K562 (cell line): ENCODE measurements at regions not wholly inside any gene's neighbourhood (a gene's known extent, or its start where the extent isn't known, plus 50 kb on each side); places are given as distances from the start of the nearest gene placed in this dataset.

Experiments
- ATAC-seq: fragments of 200-7000 bp; cut with Tn5 transposase; 3 replicates; pipeline ENCODE4 v1.9.1; 2020; ENCODE audit warnings: moderate library complexity
- BruUV-seq: library from RNA; stranded (reverse); fragments of 400-500 nt; replicated peaks from 2 replicates; lab custom pipeline; 2021; lab: Mats Ljungman, UMichigan
- CTCF ChIA-PET: fragments of 300-600 bp; formaldehyde crosslinking; extraction: SDS; loops from one replicate; lab custom pipeline; 2021; ENCODE audit warnings: low intra/inter-chr PET ratio; lab: Yijun Ruan, JAX
- POLR2A ChIA-PET: fragments of 300-600, 350-650 bp; sonication (Branson Sonifier 250); formaldehyde crosslinking; extraction: SDS; loops from one replicate; lab custom pipeline; 2021; ENCODE audit warnings: antibody characterized with exemption, inconsistent platforms; lab: Yijun Ruan, JAX
- DNase-seq, 4 experiments: peaks; one replicate each; pipeline versions ENCODE4 v3.0.0 to v3.0.0-alpha.2; 2011 to 2018; ENCODE audit warnings: low spot score in 3 of 4, mixed read lengths in 3 of 4; ENCODE audit errors: extremely low read depth in 1 of 4
- FAIRE-seq: peaks from 2 replicates; lab custom pipeline; 2011; peaks lifted over from hg19 to GRCh38; lab: Jason Lieb, UNC
- H2AFZ ChIP-seq: 2 replicates; pipeline ENCODE4 v1.6.0; 2011; ENCODE audit warnings: low read depth, low read length, control low read depth, inconsistent platforms
- H3K27ac ChIP-seq: fragments of 200-600 bp; 3 replicates; pipeline ENCODE4 v1.8.0; 2011; ENCODE audit warnings: low read depth, mild to moderate bottlenecking, control low read depth, inconsistent platforms, low read length, moderate library complexity, mixed read lengths; ENCODE audit errors: extremely low read depth
- H3K27me3 ChIP-seq, 2 experiments: fragments of 300-600 bp in 1 of 2; 2 replicates in 1 of 2; 3 replicates in 1 of 2; pipeline versions ENCODE4 v1.6.0 to v1.8.0; 2011; ENCODE audit warnings: inconsistent platforms in 2 of 2, low read length in 2 of 2, mild to moderate bottlenecking in 1 of 2, mixed read lengths in 1 of 2, moderate library complexity in 1 of 2; ENCODE audit not compliant: control insufficient read depth in 2 of 2, insufficient read depth in 2 of 2
- H3K36me3 ChIP-seq: fragments of 300-600 bp; 3 replicates; pipeline ENCODE4 v1.8.0; 2011; ENCODE audit warnings: mild to moderate bottlenecking, low read length, inconsistent platforms; ENCODE audit not compliant: control insufficient read depth, insufficient read depth
- H3K4me1 ChIP-seq, 2 experiments: fragments of 200-600 bp in 1 of 2; replicated peaks in 1 of 2; 2 replicates in 1 of 2; 3 replicates in 1 of 2; pipeline versions ENCODE4 v1.5.1 to v1.8.0; 2011; ENCODE audit warnings: inconsistent platforms in 2 of 2, low read length in 2 of 2, mild to moderate bottlenecking in 1 of 2, mixed read lengths in 1 of 2, moderate library complexity in 1 of 2; ENCODE audit not compliant: control insufficient read depth in 2 of 2, insufficient read depth in 2 of 2
- H3K4me2 ChIP-seq: 2 replicates; pipeline ENCODE4 v1.6.1; 2011; ENCODE audit warnings: low read length, control low read depth, inconsistent platforms, mixed read lengths; ENCODE audit not compliant: insufficient read depth
- H3K4me3 ChIP-seq: fragments of 200-600 bp; sonication (generic), shearing (Covaris generic); 2 replicates; pipeline ENCODE4 v1.5.1; 2016; ENCODE audit warnings: control low read depth, inconsistent platforms
- H3K79me2 ChIP-seq: fragments of 200-600 bp; 3 replicates; pipeline ENCODE4 v1.8.0; 2011; ENCODE audit warnings: low read length, inconsistent platforms; ENCODE audit not compliant: control insufficient read depth, insufficient read depth
- H3K9ac ChIP-seq, 2 experiments: 2 replicates each; pipeline versions ENCODE4 v1.6.0 to v1.6.1; 2011; ENCODE audit warnings: low read depth in 2 of 2, low read length in 2 of 2, control low read depth in 1 of 2, inconsistent platforms in 1 of 2, mild to moderate bottlenecking in 1 of 2, mixed read lengths in 1 of 2; ENCODE audit not compliant: insufficient read depth in 1 of 2
- H3K9me1 ChIP-seq: one replicate; pipeline ENCODE4 v1.6.0; 2011; ENCODE audit warnings: inconsistent platforms, mild to moderate bottlenecking, low read length, moderate library complexity; ENCODE audit not compliant: control insufficient read depth, insufficient read depth
- H3K9me3 ChIP-seq: replicated peaks from 2 replicates; pipeline ENCODE4 v1.5.1; 2011; ENCODE audit warnings: low read depth, low read length, inconsistent platforms; ENCODE audit not compliant: control insufficient read depth, insufficient read depth
- H4K20me1 ChIP-seq: replicated peaks from 2 replicates; pipeline ENCODE4 v1.6.1; 2011; ENCODE audit warnings: low read length, inconsistent platforms, mixed read lengths; ENCODE audit not compliant: control insufficient read depth, insufficient read depth
- ARID3A ChIP-seq: IDR thresholded peaks from 2 replicates; pipeline ENCODE4 v1.6.1; 2012; ENCODE audit warnings: low read depth, low read length, improper control_type of control experiment, borderline replicate concordance
- CBFB ChIP-seq: sonication (generic); formaldehyde crosslinking; IDR thresholded peaks from 2 replicates; pipeline ENCODE4 v1.4.0; 2020; ENCODE audit warnings: mild to moderate bottlenecking, missing genetic modification reagents
- EP300 ChIP-seq: IDR thresholded peaks from 2 replicates; pipeline ENCODE4 v1.6.1; 2012; ENCODE audit warnings: low read length, improper control_type of control experiment
- HCFC1 ChIP-seq: IDR thresholded peaks from 2 replicates; pipeline ENCODE4 v1.6.1; 2012; ENCODE audit warnings: low read depth, low read length, improper control_type of control experiment
- NELFE ChIP-seq: IDR thresholded peaks from 2 replicates; pipeline ENCODE4 v1.6.1; 2011; ENCODE audit warnings: mild to moderate bottlenecking; ENCODE audit not compliant: insufficient read depth, insufficient read length
- PRMT5 ChIP-seq: sonication (generic); formaldehyde crosslinking; IDR thresholded peaks from 2 replicates; pipeline ENCODE4 v1.5.0; 2020; ENCODE audit warnings: missing genetic modification reagents
- RBBP5 ChIP-seq: fragments of 200-600 bp; sonication (generic); IDR thresholded peaks from 2 replicates; pipeline ENCODE4 v1.6.1; 2012; ENCODE audit warnings: borderline replicate concordance, mild to moderate bottlenecking, low read length, control low read depth, inconsistent platforms; ENCODE audit not compliant: insufficient read depth, poor library complexity, severe bottlenecking
- ZBTB49 ChIP-seq: sonication (generic); formaldehyde crosslinking; IDR thresholded peaks from 2 replicates; pipeline ENCODE4 v1.8.0; 2022; ENCODE audit warnings: missing genetic modification reagents, mild to moderate bottlenecking, borderline replicate concordance
- ZMIZ1 ChIP-seq, 2 experiments: fragments of 150-350 bp in 1 of 2; IDR thresholded peaks; 2 replicates each; pipeline ENCODE4 v1.6.1; 2012 to 2016; ENCODE audit warnings: low read depth in 2 of 2, low read length in 2 of 2, mild to moderate bottlenecking in 1 of 2, moderate library complexity in 1 of 2
- ZNF444 ChIP-seq: fragments of 250-450 bp; sonication (Bioruptor Pico); IDR thresholded peaks from 2 replicates; pipeline ENCODE4 v1.4.0; 2020; ENCODE audit warnings: mild to moderate bottlenecking, moderate library complexity
- ZNF449 ChIP-seq: fragments of 250-450 bp; sonication (Bioruptor Pico); IDR thresholded peaks from 2 replicates; pipeline ENCODE4 v1.8.0; 2022; ENCODE audit warnings: moderate library complexity, mild to moderate bottlenecking, inconsistent platforms
- ZNF785 ChIP-seq: fragments of 250-450 bp; sonication (Bioruptor Pico); IDR thresholded peaks from 2 replicates; pipeline ENCODE4 v1.4.0; 2020; ENCODE audit warnings: mild to moderate bottlenecking
- WGBS: fragments of 100-300 bp; shearing (Covaris generic); methylation state at CpG from one replicate; pipeline ENCODE4 v1.1.6; 2016; ENCODE audit warnings: low coverage, mixed read lengths; ENCODE audit not compliant: insufficient coverage; ENCODE audit errors: missing lambda C conversion rate; 5-methylcytosine and 5-hydroxymethylcytosine counted together
- in situ Hi-C: fragments of 300-500 bp; cut with MboI; formaldehyde crosslinking; loops from 4 replicates; pipeline ENCODE4 v1.15.0; 2018; ENCODE audit warnings: inconsistent platforms, mixed read lengths
- intact Hi-C: fragments of 100-400 bp; cut with micrococcal nuclease; formaldehyde crosslinking; loops from 2 replicates; pipeline ENCODE4 v1.14.2; 2022

GRCh38 chr14:85003805-85004204 lies 526.1 kb upstream of the FLRT2 start (continued):
- TF ChIP-seq ZNF785 (CRISPR knock-in tag), result no peak
- no peak for TF ChIP-seq ZBTB49 (CRISPR knock-in tag)

- Histone ChIP-seq H3K9me3 (no peaks in the 10 kb centered on the region), H3K9me1 (no peaks in the 10 kb centered on the region), H3K9ac (no peak overlapping the region), H3K36me3 (no peaks in the 10 kb centered on the region), H3K4me1 (no peaks in the 10 kb centered on the region), H3K27ac (no peak overlapping the region), H3K4me3 (no peak overlapping the region), H3K79me2 (no peaks in the 10 kb centered on the region), H2AFZ (no peak overlapping the region), H4K20me1 (no peaks in the 10 kb centered on the region), H3K27me3 (no peaks in the 10 kb centered on the region), H3K4me2 (no peak overlapping the region)
- ChIA-PET POLR2A (no interaction called here), CTCF (no interaction called here)
- no TSS peak for BruUV-seq
- FAIRE-seq, result no peak
- 0% methylated on average over 7 of the region's 7 CpGs for WGBS
- intact Hi-C loops (no loop called here), in situ Hi-C loops (no loop called here)
- DNase-seq, result no peak
- ATAC-seq, result no peak
- TF ChIP-seq ZMIZ1 (IDR thresholded peaks at IDR 0.05; ENCODE audit: low read depth in 2 of 2, low read length in 2 of 2), result no peak
- no peak for TF ChIP-seq ZNF449 (CRISPR knock-in tag)
- no peak for TF ChIP-seq ZNF444 (CRISPR knock-in tag)
- TF ChIP-seq ARID3A, result no peak
- TF ChIP-seq CBFB (CRISPR knock-in tag), result no peak
- TF ChIP-seq PRMT5, result no peak
- TF ChIP-seq EP300, result no peak
- TF ChIP-seq HCFC1, result no peak
- TF ChIP-seq RBBP5, result no peak
- TF ChIP-seq NELFE, result no peak
These were observed 520.4 kb upstream of the FLRT2 start for GRCh38 chr14:85009506-85009905.
